Osteoblast (primary cell): ENCODE measurements at regions not wholly inside any gene's neighbourhood (a gene's known extent, or its start where the extent isn't known, plus 50 kb on each side); places are given as distances from the start of the nearest gene placed in this dataset.

Experiments
- DNase-seq: peaks from one replicate; pipeline ENCODE4 v3.0.0; 2011; ENCODE audit warnings: low spot score, mixed read lengths; ENCODE audit not compliant: insufficient read length; ENCODE audit errors: missing footprints
- H2AFZ ChIP-seq: 2 replicates; pipeline ENCODE4 v1.6.0; 2011; ENCODE audit warnings: mild to moderate bottlenecking, low read length
- H3K27ac ChIP-seq: 2 replicates; pipeline ENCODE4 v1.5.1; 2011; ENCODE audit warnings: mild to moderate bottlenecking, low read depth, low read length, moderate library complexity
- H3K27me3 ChIP-seq: 2 replicates; pipeline ENCODE4 v1.6.0; 2012; ENCODE audit warnings: mild to moderate bottlenecking, control low read depth, inconsistent platforms, low read length, moderate library complexity; ENCODE audit not compliant: insufficient read depth
- H3K36me3 ChIP-seq: 2 replicates; pipeline ENCODE4 v1.5.1; 2011; ENCODE audit warnings: mild to moderate bottlenecking, low read length, control low read depth, moderate library complexity; ENCODE audit not compliant: insufficient read depth
- H3K4me1 ChIP-seq: 2 replicates; pipeline ENCODE4 v1.5.1; 2011; ENCODE audit warnings: mild to moderate bottlenecking, low read length, control low read depth, moderate library complexity; ENCODE audit not compliant: insufficient read depth
- H3K4me2 ChIP-seq: 2 replicates; pipeline ENCODE4 v1.6.0; 2011; ENCODE audit warnings: mild to moderate bottlenecking, low read length; ENCODE audit not compliant: insufficient read depth
- H3K4me3 ChIP-seq: fragments of 200-600 bp; sonication (generic); 3 replicates; pipeline ENCODE4 v1.5.1; 2012; ENCODE audit warnings: mild to moderate bottlenecking, low read length, inconsistent platforms; ENCODE audit not compliant: insufficient read depth
- H3K79me2 ChIP-seq: 2 replicates; pipeline ENCODE4 v1.6.0; 2012; ENCODE audit warnings: mild to moderate bottlenecking, low read length, control low read depth, inconsistent platforms; ENCODE audit not compliant: insufficient read depth
- H3K9me3 ChIP-seq: 2 replicates; pipeline ENCODE4 v1.5.1; 2011; ENCODE audit warnings: low read depth, low read length, control low read depth
- H4K20me1 ChIP-seq: 2 replicates; pipeline ENCODE4 v1.6.0; 2012; ENCODE audit warnings: mild to moderate bottlenecking, low read length, control low read depth; ENCODE audit not compliant: insufficient read depth
- TF ChIP-seq, protein P1 (sequence below): IDR thresholded peaks from 2 replicates; pipeline ENCODE4 v1.5.1; 2011; ENCODE audit warnings: mild to moderate bottlenecking, low read depth, low read length, moderate library complexity; ENCODE audit errors: extremely low read depth

DNA sequence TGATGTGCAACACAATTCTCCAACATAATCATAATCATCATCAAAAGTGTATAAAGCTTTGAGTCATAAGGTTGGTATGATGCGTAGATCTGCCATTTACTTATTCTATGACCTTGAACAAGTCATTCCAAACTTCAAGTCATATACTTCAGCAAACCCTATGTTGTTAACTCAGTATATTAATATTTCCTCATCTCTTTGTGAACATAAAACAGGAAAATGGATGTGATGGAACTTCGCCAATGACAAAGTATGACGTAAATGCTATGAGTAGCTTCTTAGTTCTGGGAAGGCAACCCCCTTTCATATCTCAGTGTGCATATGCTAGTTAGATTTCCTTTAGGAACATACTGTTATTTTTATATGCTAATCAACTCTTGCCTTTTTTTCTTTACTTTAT is 102.7 kb upstream of the ANO3 start:
- peak overlapping the region; percentile 16 for H3K4me2 ChIP-seq
- peaks cover 40% of the 10 kb centered on the region for H3K4me1 ChIP-seq
- peak; percentile 22 for DNase-seq
- H3K4me3 ChIP-seq: no peak overlapping the region
- no peaks in the 10 kb centered on the region for H3K27me3 ChIP-seq
- no peaks in the 10 kb centered on the region for H4K20me1 ChIP-seq
- H3K79me2 ChIP-seq: no peaks in the 10 kb centered on the region
- H3K36me3 ChIP-seq: no peaks in the 10 kb centered on the region
- TF ChIP-seq, protein P1, sequence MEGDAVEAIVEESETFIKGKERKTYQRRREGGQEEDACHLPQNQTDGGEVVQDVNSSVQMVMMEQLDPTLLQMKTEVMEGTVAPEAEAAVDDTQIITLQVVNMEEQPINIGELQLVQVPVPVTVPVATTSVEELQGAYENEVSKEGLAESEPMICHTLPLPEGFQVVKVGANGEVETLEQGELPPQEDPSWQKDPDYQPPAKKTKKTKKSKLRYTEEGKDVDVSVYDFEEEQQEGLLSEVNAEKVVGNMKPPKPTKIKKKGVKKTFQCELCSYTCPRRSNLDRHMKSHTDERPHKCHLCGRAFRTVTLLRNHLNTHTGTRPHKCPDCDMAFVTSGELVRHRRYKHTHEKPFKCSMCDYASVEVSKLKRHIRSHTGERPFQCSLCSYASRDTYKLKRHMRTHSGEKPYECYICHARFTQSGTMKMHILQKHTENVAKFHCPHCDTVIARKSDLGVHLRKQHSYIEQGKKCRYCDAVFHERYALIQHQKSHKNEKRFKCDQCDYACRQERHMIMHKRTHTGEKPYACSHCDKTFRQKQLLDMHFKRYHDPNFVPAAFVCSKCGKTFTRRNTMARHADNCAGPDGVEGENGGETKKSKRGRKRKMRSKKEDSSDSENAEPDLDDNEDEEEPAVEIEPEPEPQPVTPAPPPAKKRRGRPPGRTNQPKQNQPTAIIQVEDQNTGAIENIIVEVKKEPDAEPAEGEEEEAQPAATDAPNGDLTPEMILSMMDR: no peak
- no peak overlapping the region for H2AFZ ChIP-seq
- H3K9me3 ChIP-seq: no peaks in the 10 kb centered on the region
- peak overlapping the region; percentile 92 for H3K27ac ChIP-seq

DNA sequence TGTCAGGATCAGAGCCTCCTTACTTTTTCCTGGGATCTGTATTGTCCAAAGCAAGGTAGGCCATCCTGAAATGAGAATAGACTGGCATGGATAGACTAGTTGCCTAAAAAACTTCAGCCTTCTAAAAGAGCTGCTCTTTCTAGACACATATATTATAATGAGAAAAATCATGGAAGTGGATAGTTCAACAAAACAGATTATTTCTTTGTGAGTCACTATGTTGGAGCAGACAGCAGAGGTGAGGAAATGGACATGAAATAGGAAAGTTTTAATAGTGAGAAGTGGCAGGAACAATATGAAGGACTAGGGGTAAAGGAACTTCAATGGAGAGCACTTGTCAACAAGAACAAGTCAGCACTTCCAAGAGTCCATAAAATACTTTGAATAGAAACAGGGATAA is 101.9 kb upstream of the ANO3 start:
- Histone ChIP-seq H2AFZ (no peak overlapping the region), H3K79me2 (no peaks in the 10 kb centered on the region), H4K20me1 (no peaks in the 10 kb centered on the region), H3K4me1 (peaks cover 40% of the 10 kb centered on the region), H3K27me3 (no peaks in the 10 kb centered on the region), H3K9me3 (no peaks in the 10 kb centered on the region), H3K4me2 (peak overlapping the region; percentile 16), H3K4me3 (no peak overlapping the region), H3K36me3 (no peaks in the 10 kb centered on the region), H3K27ac (peak overlapping the region; percentile 92)
- TF ChIP-seq, protein P1: no peak
- DNase-seq: no peak

DNA sequence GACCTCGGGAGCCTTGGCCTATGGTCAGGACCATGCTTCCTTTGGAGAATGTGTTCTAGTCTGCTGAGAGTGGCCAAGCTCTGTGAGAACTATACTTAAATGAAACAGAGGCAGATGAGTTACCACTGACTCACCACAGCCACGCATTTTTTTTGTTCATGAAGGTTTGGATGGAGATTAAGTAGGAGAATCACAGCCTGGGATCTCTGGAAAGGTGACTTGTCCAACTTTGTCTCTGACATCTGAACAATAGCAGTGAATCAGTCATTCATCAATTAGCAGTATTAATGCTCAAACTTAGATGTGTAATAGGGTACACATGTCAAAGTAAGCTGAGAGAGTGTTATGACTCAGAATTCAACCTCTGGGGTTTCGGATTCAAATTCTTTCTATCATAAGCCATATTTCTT is 100.7 kb upstream of the ANO3 start:
- Histone ChIP-seq H3K4me3 (no peak overlapping the region), H3K4me2 (peak overlapping the region; percentile 37), H4K20me1 (no peaks in the 10 kb centered on the region), H3K36me3 (no peaks in the 10 kb centered on the region), H2AFZ (peak overlapping the region; percentile 28), H3K9me3 (no peaks in the 10 kb centered on the region), H3K4me1 (peaks cover 40% of the 10 kb centered on the region), H3K27me3 (no peaks in the 10 kb centered on the region), H3K79me2 (no peaks in the 10 kb centered on the region), H3K27ac (peak overlapping the region; percentile 92)
- peak; percentile 75 for DNase-seq
- TF ChIP-seq, protein P1: no peak

DNA sequence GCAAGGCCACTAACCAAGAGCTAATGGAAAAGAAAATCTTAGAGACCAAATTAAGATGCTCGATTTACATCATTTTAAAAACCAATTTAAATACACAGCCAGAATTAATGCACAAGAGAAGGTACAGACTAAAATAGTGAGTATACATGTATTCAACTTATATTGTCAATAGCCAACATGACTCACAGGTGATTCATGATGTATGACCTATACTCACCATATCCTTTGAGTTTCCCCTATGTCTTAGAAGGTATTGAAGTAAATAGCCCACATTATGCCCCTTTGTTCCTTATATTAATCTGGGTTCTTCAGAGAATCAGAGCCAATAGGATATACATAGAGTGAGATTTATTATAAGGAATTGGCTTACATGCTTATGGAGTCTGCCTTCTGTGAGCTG is 97.5 kb upstream of the ANO3 start:
- Histone ChIP-seq H3K4me1 (peaks cover 21% of the 10 kb centered on the region), H2AFZ (no peak overlapping the region), H3K27me3 (no peaks in the 10 kb centered on the region), H3K4me3 (no peak overlapping the region), H3K4me2 (no peak overlapping the region), H4K20me1 (no peaks in the 10 kb centered on the region), H3K79me2 (no peaks in the 10 kb centered on the region), H3K36me3 (no peaks in the 10 kb centered on the region), H3K9me3 (no peaks in the 10 kb centered on the region), H3K27ac (no peak overlapping the region)
- no peak for DNase-seq
- TF ChIP-seq, protein P1: no peak
